SU-DHL-6 (cell line): ENCODE measurements at regions not wholly inside any gene's neighbourhood (a gene's known extent, or its start where the extent isn't known, plus 50 kb on each side); places are given as distances from the start of the nearest gene placed in this dataset.

Experiments used
- CTCF ChIP-seq: fragments of 200-600 bp; sonication (generic); IDR thresholded peaks from one replicate; pipeline ENCODE4 v1.5.1; 2017; ENCODE audit warnings: antibody characterized with exemption, mild to moderate bottlenecking, low read length, moderate library complexity; ENCODE audit not compliant: insufficient read depth, poor library complexity, severe bottlenecking
- EZH2phosphoT487 ChIP-seq: fragments of 200-600 bp; sonication (generic), shearing (Covaris generic); conservative IDR thresholded peaks from 2 replicates; pipeline ENCODE4 v1.6.1; 2018; ENCODE audit warnings: mild to moderate bottlenecking, antibody characterized with exemption, low read length, moderate library complexity, mixed read lengths

GRCh38 chr20:43820731-43821330 lies 93.8 kb upstream of the TOX2 start:
- TF ChIP-seq CTCF (no peak), EZH2phosphoT487 (no peak)
